Stimulated activated naive B cell treated with anti-CD40 and anti-IgM and Interleukin-4, amounts not matched to agents 10 μg/mL and 1 μg/mL and 100 μg/mL, for 72 hours (primary cell): ENCODE measurements at regions not wholly inside any gene's neighbourhood (a gene's known extent, or its start where the extent isn't known, plus 50 kb on each side); places are given as distances from the start of the nearest gene placed in this dataset.

Source experiments
- ATAC-seq, 2 donors: fragments of 150-1000 bp; cut with Tn5 transposase; replicated peaks; 2 replicates each; pipeline ENCODE4 v1.10.0; 2021; ENCODE audit warnings: moderate library complexity in 1 of 2
- DNase-seq: peaks from one replicate; pipeline ENCODE4 v3.0.0; 2021
- H3K27ac Mint-ChIP-seq: one replicate; pipeline ENCODE4 v1.8.0; 2022; ENCODE audit warnings: mild to moderate bottlenecking, mixed read lengths
- H3K27me3 Mint-ChIP-seq, 2 donors: one replicate each; pipeline ENCODE4 v1.8.0; 2022; ENCODE audit warnings: mixed read lengths in 2 of 2
- H3K36me3 Mint-ChIP-seq, 2 donors: one replicate each; pipeline ENCODE4 v1.8.0; 2022; ENCODE audit warnings: mixed read lengths in 2 of 2, mild to moderate bottlenecking in 1 of 2
- H3K4me1 Mint-ChIP-seq, 2 donors: one replicate each; pipeline ENCODE4 v1.8.0; 2022; ENCODE audit warnings: mixed read lengths in 2 of 2, mild to moderate bottlenecking in 1 of 2
- H3K4me3 Mint-ChIP-seq, 2 donors: one replicate each; pipeline ENCODE4 v1.8.0; 2022; ENCODE audit warnings: mild to moderate bottlenecking in 2 of 2, mixed read lengths in 2 of 2, moderate library complexity in 1 of 2
- H3K9me3 Mint-ChIP-seq, 2 donors: one replicate each; pipeline ENCODE4 v1.8.0; 2022; ENCODE audit warnings: mixed read lengths in 2 of 2, mild to moderate bottlenecking in 1 of 2

DNA sequence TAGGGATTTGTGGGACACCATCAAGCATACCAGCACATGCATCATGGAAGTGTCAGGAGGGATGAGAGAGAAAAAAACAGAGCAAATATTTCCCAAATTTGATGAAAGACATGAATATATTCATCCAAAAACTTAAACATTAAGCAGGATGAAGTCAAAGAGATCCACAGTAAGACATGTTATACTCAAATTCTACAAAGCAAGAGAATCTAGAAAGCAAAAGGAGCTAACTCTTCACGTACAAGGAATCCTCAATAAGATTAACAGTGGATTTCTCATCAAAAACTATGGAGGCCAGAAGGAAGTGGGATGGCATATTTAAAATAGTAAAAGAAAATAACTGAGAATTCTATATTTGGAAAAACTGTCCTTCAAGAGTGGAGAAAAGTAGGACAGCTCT is 374.8 kb downstream of the ZFHX3 start:
- H3K36me3 Mint-ChIP-seq, result peaks cover 9 to 24% of the 10 kb centered on the region in 2 donors

DNA sequence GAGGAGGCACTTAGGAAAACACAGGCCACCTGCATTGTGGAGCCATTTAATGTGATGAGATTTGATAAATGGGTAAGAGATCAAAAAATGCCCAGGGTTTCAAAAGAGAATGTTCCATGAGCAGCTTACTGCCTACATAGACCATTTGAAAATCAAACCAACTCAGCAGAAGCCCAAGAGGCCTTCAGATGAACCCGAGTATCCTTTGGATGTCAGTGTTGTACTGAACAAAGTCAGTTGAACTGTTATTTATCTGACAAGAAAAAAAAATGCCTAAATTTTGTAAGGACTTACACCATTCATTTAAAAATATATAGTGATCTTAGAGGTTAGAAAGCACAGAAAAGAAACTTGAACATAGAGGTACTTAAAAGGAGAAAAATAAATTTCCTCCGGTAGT is 381.7 kb downstream of the ZFHX3 start:
- H3K4me1 Mint-ChIP-seq, result peaks cover 0 to 2% of the 10 kb centered on the region in 2 donors
- peaks cover 3 to 7% of the 10 kb centered on the region in 2 donors for H3K36me3 Mint-ChIP-seq
- no peak for DNase-seq
- no peaks in the 10 kb centered on the region for H3K27me3 Mint-ChIP-seq
- ATAC-seq, result no peak
- no peak overlapping the region for H3K27ac Mint-ChIP-seq
- H3K4me3 Mint-ChIP-seq, result no peak overlapping the region
- peaks cover 0 to 1% of the 10 kb centered on the region in 2 donors for H3K9me3 Mint-ChIP-seq

More for the DNA sequence above, 374.8 kb downstream of the ZFHX3 start:
- no peak for ATAC-seq
- H3K4me3 Mint-ChIP-seq, result no peak overlapping the region
- no peaks in the 10 kb centered on the region for H3K4me1 Mint-ChIP-seq
- peaks cover 11 to 15% of the 10 kb centered on the region in 2 donors for H3K9me3 Mint-ChIP-seq
- H3K27me3 Mint-ChIP-seq, result no peaks in the 10 kb centered on the region
- no peak overlapping the region for H3K27ac Mint-ChIP-seq
- DNase-seq, result no peak

DNA sequence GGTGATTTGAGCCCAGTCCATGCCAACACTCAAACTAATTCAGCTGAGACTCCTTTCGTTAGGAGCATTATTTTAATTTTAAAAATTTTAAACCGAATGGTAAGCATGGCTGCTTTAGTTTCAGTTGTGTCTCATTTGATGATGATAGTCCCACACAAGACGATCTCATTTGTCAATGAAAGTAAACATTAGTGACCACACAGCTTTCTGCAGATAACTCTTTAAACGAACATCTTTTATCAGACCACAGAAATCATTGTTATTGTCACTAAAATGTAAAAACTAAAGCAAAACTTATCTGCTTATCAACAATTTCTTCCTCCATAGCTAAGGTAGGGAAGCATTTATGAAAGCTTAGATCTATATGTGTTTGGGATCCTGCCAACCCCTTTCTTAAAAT is 382.2 kb downstream of the ZFHX3 start:
- DNase-seq (no peak), ATAC-seq (no peak)
- Mint-ChIP-seq H3K27me3 (no peaks in the 10 kb centered on the region), H3K4me3 (peak overlapping the region; percentile 100), H3K36me3 (peaks cover 0 to 4% of the 10 kb centered on the region in 2 donors), H3K27ac (peak overlapping the region; percentile 99), H3K4me1 (peaks cover 0 to 2% of the 10 kb centered on the region in 2 donors), H3K9me3 (peaks cover 0 to 1% of the 10 kb centered on the region in 2 donors)

DNA sequence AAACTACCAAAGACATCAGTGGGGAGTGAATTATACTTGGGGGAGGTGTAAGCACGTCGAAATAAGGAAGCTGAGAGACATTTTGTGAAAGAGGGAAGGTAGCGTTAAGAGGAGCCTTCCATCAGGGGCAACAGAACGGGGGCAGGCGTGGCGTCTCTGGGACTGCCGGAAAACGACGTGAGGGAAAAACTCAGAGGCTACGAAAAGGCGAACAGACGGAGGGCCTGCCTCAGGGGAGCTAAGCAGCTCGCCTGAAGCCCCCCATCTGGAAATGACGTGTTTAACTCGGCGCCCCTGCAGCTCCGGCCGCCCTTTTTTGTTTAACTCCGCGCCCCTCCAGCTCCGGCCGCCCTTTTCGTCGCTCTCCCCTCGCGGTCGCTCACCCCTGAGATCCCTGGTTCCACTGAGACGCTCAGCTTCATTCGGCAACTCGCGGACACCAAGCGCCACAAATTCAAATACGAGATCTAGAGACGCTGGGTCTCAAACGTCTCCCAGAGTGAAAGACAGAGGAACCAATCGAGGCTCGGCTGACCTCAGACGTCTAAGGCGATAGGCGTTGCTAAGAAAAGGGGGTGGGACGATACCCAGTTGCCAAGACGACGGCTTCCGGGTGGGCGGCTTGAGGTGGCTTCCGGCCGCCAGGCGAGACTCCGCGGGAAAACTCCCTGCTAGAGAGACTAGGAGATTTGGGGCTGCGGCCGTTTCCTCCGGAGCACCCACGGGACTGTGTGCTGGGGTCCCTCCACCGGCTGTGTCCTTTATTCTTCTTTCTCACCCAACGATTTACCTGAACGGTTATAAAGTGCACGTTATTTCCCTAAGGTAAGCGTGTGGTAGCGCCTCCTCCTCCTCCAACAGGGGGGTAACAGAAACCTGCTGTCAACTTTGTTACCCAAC is 383.2 kb downstream of the ZFHX3 start:
- Mint-ChIP-seq H3K27me3 (no peaks in the 10 kb centered on the region), H3K9me3 (peaks cover 0 to 1% of the 10 kb centered on the region in 2 donors), H3K4me3 (peak overlapping the region; percentile 100), H3K27ac (peak overlapping the region; percentile 99), H3K36me3 (peaks cover 0 to 4% of the 10 kb centered on the region in 2 donors), H3K4me1 (peaks cover 0 to 2% of the 10 kb centered on the region in 2 donors)
- ATAC-seq, result peak; percentile 99 to 100
- peak; percentile 93 for DNase-seq

DNA sequence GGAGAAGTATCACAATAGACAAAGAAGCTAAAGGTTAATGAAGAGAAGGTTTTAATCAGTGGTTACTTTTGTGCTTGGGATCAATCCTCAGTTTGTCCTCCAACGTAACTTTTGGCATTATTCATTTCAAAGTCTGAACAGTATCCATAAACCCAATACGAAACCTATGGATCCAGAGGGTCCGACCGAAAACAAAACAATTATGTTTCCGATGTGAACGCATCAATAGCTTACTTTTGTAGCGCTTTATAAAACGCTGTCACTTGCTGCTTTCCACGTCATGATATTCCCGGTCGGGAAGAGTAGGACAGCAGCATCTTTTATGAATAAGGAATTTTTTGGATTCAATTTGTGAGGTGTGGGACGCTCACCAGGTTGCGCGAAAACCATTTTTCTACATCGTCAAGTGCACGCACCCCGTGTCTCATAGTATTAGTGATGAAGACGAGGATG is 383.8 kb downstream of the ZFHX3 start:
- DNase-seq, result no peak
- Mint-ChIP-seq H3K9me3 (peaks cover 0 to 1% of the 10 kb centered on the region in 2 donors), H3K4me3 (peak overlapping the region; percentile 100), H3K4me1 (peaks cover 6 to 7% of the 10 kb centered on the region in 2 donors), H3K36me3 (peaks cover 0 to 2% of the 10 kb centered on the region in 2 donors), H3K27me3 (no peaks in the 10 kb centered on the region), H3K27ac (peak overlapping the region; percentile 99)
- no peak for ATAC-seq

DNA sequence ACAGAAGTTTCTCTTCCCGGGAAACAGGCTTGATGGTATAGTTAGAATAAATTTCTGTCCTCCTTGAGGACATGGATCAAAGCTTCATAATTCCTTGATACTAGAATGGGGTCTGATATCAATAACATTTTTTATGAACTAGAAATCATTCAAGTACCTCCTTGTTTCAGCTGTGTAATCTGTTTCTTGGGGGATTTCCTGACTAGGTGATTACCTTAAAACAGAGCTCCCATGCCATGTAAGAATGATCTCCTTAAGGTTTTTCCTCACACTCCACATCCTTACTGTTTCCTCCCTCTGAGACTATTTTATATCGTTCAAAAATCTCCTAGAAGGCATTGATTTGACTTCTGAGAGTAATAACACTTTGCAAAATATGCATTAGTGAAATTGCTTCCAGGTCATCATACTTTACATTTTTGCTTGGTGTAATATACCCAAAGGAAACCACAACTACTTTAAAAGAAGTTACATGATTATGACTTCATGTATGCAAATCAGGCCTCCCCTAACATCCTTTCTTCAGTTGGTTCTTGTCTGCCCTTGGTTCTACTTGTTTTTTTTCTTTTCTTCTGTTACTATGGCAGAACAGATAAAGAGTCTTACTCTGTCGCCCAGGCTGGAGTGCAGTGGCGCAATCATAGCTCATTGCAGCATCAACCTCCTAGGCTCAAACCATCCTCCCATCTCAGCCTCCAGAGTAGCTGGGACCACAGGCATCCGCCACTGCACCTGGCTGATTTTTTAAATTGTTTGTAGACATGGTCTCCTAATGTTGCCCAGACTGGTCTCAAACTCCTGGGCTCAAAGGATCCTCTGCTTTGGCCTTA is 388.8 kb downstream of the ZFHX3 start:
- Mint-ChIP-seq H3K27ac (no peak overlapping the region), H3K4me3 (no peak overlapping the region), H3K27me3 (no peaks in the 10 kb centered on the region), H3K9me3 (peaks cover 0 to 3% of the 10 kb centered on the region in 2 donors), H3K4me1 (peaks cover 18 to 21% of the 10 kb centered on the region in 2 donors), H3K36me3 (no peaks in the 10 kb centered on the region)
- peak in 1 of 2 donors; percentile 72 for ATAC-seq
- no peak for DNase-seq

DNA sequence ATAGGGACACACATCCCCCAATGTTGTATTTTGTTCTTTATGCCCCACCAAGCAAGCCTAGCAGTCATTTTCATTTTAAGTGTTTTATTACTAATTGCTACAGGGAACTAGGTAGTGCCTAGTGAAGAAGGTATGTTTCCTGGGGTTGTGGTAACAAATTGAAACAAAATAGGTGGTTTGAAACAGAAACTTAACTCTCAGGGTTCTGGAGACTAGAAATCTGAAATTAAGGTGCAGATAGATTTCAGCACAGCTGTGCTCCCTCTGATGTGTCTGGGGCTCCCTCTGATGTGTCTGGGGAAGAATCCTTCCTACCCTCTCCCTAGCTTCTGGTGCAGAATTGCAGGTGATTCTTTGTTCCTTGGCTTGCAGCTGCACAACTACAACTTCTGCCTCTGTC is 390.1 kb downstream of the ZFHX3 start:
- H3K36me3 Mint-ChIP-seq, result no peaks in the 10 kb centered on the region
- H3K27me3 Mint-ChIP-seq, result no peaks in the 10 kb centered on the region
- H3K9me3 Mint-ChIP-seq, result peaks cover 0 to 3% of the 10 kb centered on the region in 2 donors
- peaks cover 16 to 21% of the 10 kb centered on the region in 2 donors for H3K4me1 Mint-ChIP-seq
- DNase-seq (no peak), ATAC-seq (peak; percentile 76 to 88)
- no peak overlapping the region for H3K4me3 Mint-ChIP-seq
- no peak overlapping the region for H3K27ac Mint-ChIP-seq

DNA sequence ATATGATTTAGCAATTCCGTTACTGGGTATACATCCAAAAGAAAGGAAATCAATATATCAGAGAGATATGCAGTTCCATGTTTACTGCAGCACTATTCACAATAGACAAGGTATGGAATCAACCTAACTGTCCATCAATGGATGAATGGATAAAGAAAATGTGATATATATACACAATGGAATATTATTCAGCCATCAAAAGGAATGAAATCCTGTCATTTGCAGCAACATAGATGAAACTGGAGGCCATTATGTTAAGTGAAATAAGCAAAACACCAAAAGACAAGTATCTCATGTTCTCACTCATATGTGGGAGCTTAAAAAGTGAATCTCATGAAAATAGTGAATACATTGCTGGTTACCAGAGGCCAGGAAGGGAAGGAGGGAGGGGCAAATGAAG is 390.8 kb downstream of the ZFHX3 start:
- H3K27ac Mint-ChIP-seq, result no peak overlapping the region
- peaks cover 16 to 21% of the 10 kb centered on the region in 2 donors for H3K4me1 Mint-ChIP-seq
- H3K4me3 Mint-ChIP-seq, result no peak overlapping the region
- no peak for ATAC-seq
- no peaks in the 10 kb centered on the region for H3K27me3 Mint-ChIP-seq
- no peak for DNase-seq
- peaks cover 3% of the 10 kb centered on the region in 2 donors for H3K9me3 Mint-ChIP-seq
- peaks cover 0 to 4% of the 10 kb centered on the region in 2 donors for H3K36me3 Mint-ChIP-seq

DNA sequence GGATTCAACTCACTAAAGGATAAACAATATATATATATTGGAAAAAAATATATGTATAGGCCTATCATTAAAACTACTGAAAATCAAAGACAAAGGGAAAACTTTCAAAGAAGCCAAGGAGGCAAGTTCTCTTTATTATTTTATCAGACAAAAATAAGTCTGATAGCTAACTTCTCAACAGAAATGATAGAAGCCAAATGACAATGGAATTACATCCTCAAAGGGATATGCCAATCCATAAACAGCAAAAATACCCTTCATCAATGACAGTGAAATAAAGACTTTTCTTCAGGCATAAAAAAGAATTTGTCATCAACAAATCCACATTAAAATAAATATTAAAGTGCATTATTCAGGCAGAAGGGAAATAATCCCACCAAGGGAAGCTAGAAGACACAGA is 393.4 kb downstream of the ZFHX3 start:
- Mint-ChIP-seq H3K27me3 (no peaks in the 10 kb centered on the region), H3K4me3 (no peak overlapping the region), H3K4me1 (peaks cover 19 to 29% of the 10 kb centered on the region in 2 donors), H3K9me3 (peaks cover 1 to 7% of the 10 kb centered on the region in 2 donors), H3K36me3 (peaks cover 0 to 8% of the 10 kb centered on the region in 2 donors), H3K27ac (no peak overlapping the region)
- no peak for ATAC-seq
- no peak for DNase-seq

DNA sequence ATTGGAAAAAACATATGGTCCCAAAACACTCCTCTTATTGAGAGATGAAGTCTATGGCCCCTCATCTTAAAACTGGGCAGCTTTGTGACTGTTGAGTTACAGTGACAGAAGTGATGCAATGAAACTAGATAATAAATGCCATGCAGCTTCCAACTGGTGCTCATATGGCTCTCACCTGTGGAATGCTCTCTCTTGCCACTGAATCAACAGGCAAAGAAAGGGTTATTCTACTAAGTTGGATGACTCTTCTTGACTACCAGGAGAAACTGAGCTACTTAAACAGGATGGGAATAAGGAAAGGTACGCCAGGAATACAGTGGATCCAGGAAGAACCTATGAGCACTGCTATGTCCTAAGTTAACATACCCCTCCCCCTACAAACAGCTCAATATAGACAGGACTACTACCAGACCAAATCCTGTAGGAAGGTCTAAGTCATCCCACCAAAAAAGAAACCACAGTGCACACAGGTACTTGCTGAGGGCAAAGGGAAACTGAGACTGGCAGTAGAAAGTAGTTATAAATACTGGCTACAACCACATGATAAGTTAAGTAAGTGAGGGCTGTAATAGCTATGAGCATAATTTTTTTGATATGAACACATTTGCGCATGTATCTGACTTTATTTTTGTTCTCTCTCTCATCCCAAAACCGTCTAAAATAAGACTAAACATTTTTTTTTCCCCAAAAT is 398.5 kb downstream of the ZFHX3 start:
- no peak overlapping the region for H3K4me3 Mint-ChIP-seq
- peaks cover 1 to 7% of the 10 kb centered on the region in 2 donors for H3K9me3 Mint-ChIP-seq
- DNase-seq, result no peak
- peaks cover 8 to 13% of the 10 kb centered on the region in 2 donors for H3K4me1 Mint-ChIP-seq
- H3K27ac Mint-ChIP-seq, result no peak overlapping the region
- no peak for ATAC-seq
- H3K27me3 Mint-ChIP-seq, result no peaks in the 10 kb centered on the region
- peaks cover 0 to 8% of the 10 kb centered on the region in 2 donors for H3K36me3 Mint-ChIP-seq

DNA sequence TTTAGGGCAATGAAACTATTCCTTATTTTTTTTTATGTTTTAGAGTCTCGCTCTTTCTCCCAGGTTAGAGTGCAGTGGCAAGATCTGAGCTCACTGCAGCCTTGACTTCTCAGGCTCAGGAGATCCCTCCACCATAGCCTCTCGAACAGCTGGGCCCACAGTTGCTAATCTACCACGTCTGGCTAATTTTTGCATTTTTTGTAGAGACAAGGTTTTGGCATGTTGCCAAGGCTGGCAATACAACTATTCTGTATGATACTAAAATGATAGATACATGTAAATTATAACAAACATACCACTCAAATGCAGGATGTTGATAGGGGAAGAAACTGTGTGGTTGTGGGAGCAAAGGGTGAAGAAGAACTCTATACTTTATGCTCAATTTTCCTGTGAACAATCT is 401.3 kb downstream of the ZFHX3 start:
- Mint-ChIP-seq H3K27ac (no peak overlapping the region), H3K27me3 (no peaks in the 10 kb centered on the region), H3K36me3 (peaks cover 0 to 12% of the 10 kb centered on the region in 2 donors), H3K4me3 (no peak overlapping the region), H3K4me1 (peaks cover 10 to 13% of the 10 kb centered on the region in 2 donors), H3K9me3 (no peaks in the 10 kb centered on the region)
- DNase-seq (no peak), ATAC-seq (no peak)

DNA sequence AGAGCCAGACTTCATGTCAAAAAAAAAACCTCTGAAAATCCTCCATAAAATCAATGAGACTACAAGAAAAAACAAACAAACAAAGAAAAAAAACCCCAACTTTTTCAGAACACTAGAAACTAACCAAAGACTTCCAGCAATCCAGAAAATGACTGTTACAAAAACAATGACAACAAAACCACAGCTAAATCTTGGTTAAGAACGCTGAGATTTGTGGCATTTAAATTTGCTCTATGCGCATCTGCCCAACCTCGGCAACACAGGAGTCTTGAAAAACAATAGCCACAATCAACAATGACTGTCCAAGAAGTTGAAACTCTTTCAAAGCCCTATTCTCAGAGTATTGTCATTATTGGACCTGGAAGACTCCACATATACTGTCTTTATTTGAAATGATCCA is 402.4 kb downstream of the ZFHX3 start:
- Mint-ChIP-seq H3K27me3 (no peaks in the 10 kb centered on the region), H3K36me3 (peaks cover 0 to 12% of the 10 kb centered on the region in 2 donors), H3K9me3 (no peaks in the 10 kb centered on the region), H3K27ac (no peak overlapping the region), H3K4me3 (no peak overlapping the region), H3K4me1 (peaks cover 10 to 13% of the 10 kb centered on the region in 2 donors)
- no peak for ATAC-seq
- no peak for DNase-seq

DNA sequence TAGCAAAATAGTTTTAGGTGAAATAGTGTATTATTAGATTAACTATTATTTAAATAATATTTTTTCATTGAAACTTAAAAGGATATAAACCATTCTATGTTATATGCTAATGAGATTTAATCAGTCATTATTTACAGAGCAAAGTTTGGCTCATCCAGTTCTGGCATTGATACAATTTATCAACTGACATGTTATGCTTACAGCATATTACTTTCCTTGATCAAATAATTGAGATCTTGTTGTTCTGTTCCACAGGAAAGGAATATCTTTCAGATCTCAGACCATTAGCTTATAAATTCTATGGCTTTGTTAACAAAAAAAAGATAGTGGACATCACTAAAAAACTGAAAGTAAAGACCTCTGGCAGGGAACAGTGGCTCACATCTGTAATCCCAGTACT is 403.0 kb downstream of the ZFHX3 start:
- DNase-seq (no peak), ATAC-seq (no peak)
- peaks cover 7 to 10% of the 10 kb centered on the region in 2 donors for H3K4me1 Mint-ChIP-seq
- H3K36me3 Mint-ChIP-seq, result peaks cover 0 to 12% of the 10 kb centered on the region in 2 donors
- H3K4me3 Mint-ChIP-seq, result no peak overlapping the region
- H3K27ac Mint-ChIP-seq, result no peak overlapping the region
- H3K27me3 Mint-ChIP-seq, result no peaks in the 10 kb centered on the region
- H3K9me3 Mint-ChIP-seq, result no peaks in the 10 kb centered on the region

DNA sequence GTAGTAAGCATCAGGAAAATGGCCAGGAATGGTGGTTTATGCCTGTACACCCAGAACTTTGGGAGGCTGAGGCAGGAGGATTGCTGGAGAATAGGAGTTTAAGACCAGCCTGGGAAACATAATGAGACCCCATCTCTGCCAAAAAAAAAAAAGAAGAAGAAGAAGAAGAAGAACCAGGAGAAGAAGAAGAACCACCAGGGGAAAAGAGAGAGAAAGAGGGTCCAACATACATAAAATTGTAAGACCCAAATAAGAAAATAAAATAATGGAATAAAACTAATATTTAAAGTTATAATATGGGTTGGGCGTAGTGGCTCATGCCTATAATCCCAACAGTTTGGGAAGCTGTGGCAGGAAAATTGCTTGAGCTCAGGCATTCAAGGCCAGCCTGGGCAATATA is 408.4 kb downstream of the ZFHX3 start:
- no peaks in the 10 kb centered on the region for H3K27me3 Mint-ChIP-seq
- H3K36me3 Mint-ChIP-seq, result peaks cover 9 to 23% of the 10 kb centered on the region in 2 donors
- H3K9me3 Mint-ChIP-seq, result peaks cover 5 to 10% of the 10 kb centered on the region in 2 donors
- H3K4me1 Mint-ChIP-seq, result peaks cover 0 to 2% of the 10 kb centered on the region in 2 donors
- DNase-seq (no peak), ATAC-seq (no peak)
- no peak overlapping the region for H3K27ac Mint-ChIP-seq
- no peak overlapping the region for H3K4me3 Mint-ChIP-seq
